OCI-LY7 (cell line): ENCODE measurements at regions not wholly inside any gene's neighbourhood (a gene's known extent, or its start where the extent isn't known, plus 50 kb on each side); places are given as distances from the start of the nearest gene placed in this dataset.

Source experiments
- BruUV-seq: library from RNA; stranded (reverse); fragments of 400-500 nt; replicated peaks from 2 replicates; lab custom pipeline; 2021; lab: Mats Ljungman, UMichigan
- CTCF ChIA-PET: fragments of 300-600 bp; sonication (Branson Sonifier 250); formaldehyde crosslinking; loops from one replicate; lab custom pipeline; 2022; ENCODE audit warnings: antibody characterized with exemption; ENCODE audit not compliant: unreplicated experiment; lab: Charles Lee
- POLR2A ChIA-PET: fragments of 300-600 bp; sonication (Branson Sonifier 250); formaldehyde crosslinking; loops from one replicate; lab custom pipeline; 2022; ENCODE audit warnings: antibody characterized with exemption; lab: Charles Lee
- DNase-seq: peaks from one replicate; pipeline ENCODE4 v3.0.0-alpha.2; 2015; ENCODE audit warnings: low spot score
- H2AFZ ChIP-seq: fragments of 200-600 bp; sonication (generic), shearing (Covaris generic); 2 replicates; pipeline ENCODE4 v1.6.1; 2014; ENCODE audit warnings: mild to moderate bottlenecking, antibody characterized with exemption, low read length, moderate library complexity
- H3K27ac ChIP-seq: fragments of 200-600 bp; sonication (generic); 2 replicates; pipeline ENCODE4 v1.5.1; 2014; ENCODE audit warnings: mixed run types, low read depth, mild to moderate bottlenecking, moderate library complexity, low read length, inconsistent platforms; ENCODE audit not compliant: poor library complexity, severe bottlenecking
- H3K36me3 ChIP-seq: fragments of 200-600 bp; sonication (generic); 2 replicates; pipeline ENCODE4 v1.6.1; 2014; ENCODE audit warnings: mild to moderate bottlenecking, antibody characterized with exemption, low read length, moderate library complexity, mixed read lengths; ENCODE audit not compliant: insufficient read depth
- H3K4me1 ChIP-seq: fragments of 200-600 bp; sonication (generic); 2 replicates; pipeline ENCODE4 v1.5.1; 2014; ENCODE audit warnings: mild to moderate bottlenecking, low read length; ENCODE audit not compliant: insufficient read depth, poor library complexity, severe bottlenecking
- H3K4me2 ChIP-seq: fragments of 200-600 bp; sonication (generic); 2 replicates; pipeline ENCODE4 v1.6.1; 2014; ENCODE audit warnings: mild to moderate bottlenecking, low read length
- H3K4me3 ChIP-seq: fragments of 200-600 bp; sonication (generic); 2 replicates; pipeline ENCODE4 v1.5.1; 2014; ENCODE audit warnings: mild to moderate bottlenecking, low read depth, low read length; ENCODE audit not compliant: poor library complexity, severe bottlenecking
- H3K79me2 ChIP-seq: fragments of 200-600 bp; sonication (generic); 2 replicates; pipeline ENCODE4 v1.6.1; 2016; ENCODE audit warnings: low read depth, mild to moderate bottlenecking, low read length, moderate library complexity, mixed read lengths; ENCODE audit not compliant: insufficient read depth
- H3K9me2 ChIP-seq: fragments of 200-600 bp; sonication (generic); 2 replicates; pipeline ENCODE4 v1.6.1; 2016; ENCODE audit warnings: mild to moderate bottlenecking, low read length, mixed read lengths; ENCODE audit not compliant: insufficient read depth
- H3K9me3 ChIP-seq: fragments of 200-600 bp; sonication (generic); 2 replicates; pipeline ENCODE4 v1.6.1; 2014; ENCODE audit warnings: mild to moderate bottlenecking, mixed run types, low read length, mixed read lengths
- H4K20me1 ChIP-seq: fragments of 200-600 bp; sonication (generic); 2 replicates; pipeline ENCODE4 v1.6.1; 2014; ENCODE audit warnings: mild to moderate bottlenecking, antibody characterized with exemption, low read length, moderate library complexity, mixed read lengths; ENCODE audit not compliant: insufficient read depth
- EZH2phosphoT487 ChIP-seq: fragments of 200-600 bp; sonication (generic); IDR thresholded peaks from 2 replicates; pipeline ENCODE4 v1.6.1; 2018; ENCODE audit warnings: low read depth, borderline replicate concordance, mild to moderate bottlenecking, mixed run types, antibody characterized with exemption, low read length, moderate library complexity, mixed read lengths
- intact Hi-C: fragments of 100-400 bp; cut with micrococcal nuclease; formaldehyde crosslinking; loops from one replicate; pipeline ENCODE4 v1.10.0; 2022; ENCODE audit not compliant: unreplicated experiment
- TF ChIP-seq, protein P1 (sequence below): fragments of 200-600 bp; sonication (generic); conservative IDR thresholded peaks from 2 replicates; pipeline ENCODE4 v1.5.1; 2014; ENCODE audit warnings: mild to moderate bottlenecking, antibody characterized with exemption, low read length, moderate library complexity, mixed read lengths

DNA sequence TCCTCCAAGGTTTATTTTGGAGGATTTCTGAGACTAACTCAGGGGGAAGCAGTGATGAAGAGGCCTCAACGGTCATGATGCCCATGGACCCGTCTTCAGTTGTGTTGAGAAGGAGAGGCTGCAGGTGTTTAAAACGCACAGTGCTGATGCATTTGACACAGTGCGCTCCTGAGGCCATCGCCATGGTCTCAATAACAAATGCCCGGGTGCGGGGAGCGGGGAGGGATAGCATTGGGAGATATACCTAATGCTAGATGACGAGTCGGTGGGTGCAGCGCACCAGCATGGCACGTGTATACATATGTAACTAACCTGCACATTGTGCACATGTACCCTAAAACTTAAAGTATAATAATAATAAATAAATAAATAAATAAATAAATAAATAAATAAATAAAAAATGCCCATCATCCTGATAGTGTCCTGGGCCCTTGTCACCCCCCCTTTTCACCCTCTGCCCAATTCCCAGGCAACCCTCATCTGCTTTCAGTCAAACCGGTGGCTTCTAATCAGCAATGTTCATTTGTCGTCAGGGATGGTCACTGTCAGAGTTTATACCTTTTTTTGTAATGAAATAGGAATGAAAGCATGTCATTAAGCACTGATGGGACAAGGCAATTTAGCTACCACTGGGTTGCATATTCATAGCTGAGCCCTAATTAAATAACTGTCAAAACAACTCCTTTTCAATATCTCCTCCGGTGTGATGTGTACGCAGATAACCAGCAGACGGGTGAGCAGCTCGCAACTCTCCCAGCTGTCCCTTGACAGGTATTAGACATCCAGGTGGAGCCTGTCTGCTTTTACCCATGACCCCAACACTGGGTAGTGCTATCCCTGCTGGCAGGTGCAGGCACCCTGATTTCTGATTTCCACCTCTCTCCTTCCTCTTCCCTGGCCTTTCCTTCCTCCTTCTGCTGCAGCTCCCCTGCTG lies 95.9 kb downstream of the KCNF1 start:
- Histone ChIP-seq H3K36me3 (no peaks in the 10 kb centered on the region), H3K4me1 (no peaks in the 10 kb centered on the region), H3K79me2 (no peaks in the 10 kb centered on the region), H3K27ac (no peak overlapping the region), H2AFZ (no peak overlapping the region), H3K4me3 (no peak overlapping the region), H3K4me2 (no peak overlapping the region), H3K9me2 (no peaks in the 10 kb centered on the region), H4K20me1 (no peaks in the 10 kb centered on the region), H3K9me3 (no peaks in the 10 kb centered on the region)
- intact Hi-C loops = no loop called here
- BruUV-seq = no TSS peak
- ChIA-PET POLR2A (interaction anchor here (1.1 kb wide), 1 partner anchor 192 kb away, joined by 4 read pairs; no protein-coding TSS in a partner anchor), CTCF (no interaction called here)
- no peak for DNase-seq
- TF ChIP-seq, protein P1, sequence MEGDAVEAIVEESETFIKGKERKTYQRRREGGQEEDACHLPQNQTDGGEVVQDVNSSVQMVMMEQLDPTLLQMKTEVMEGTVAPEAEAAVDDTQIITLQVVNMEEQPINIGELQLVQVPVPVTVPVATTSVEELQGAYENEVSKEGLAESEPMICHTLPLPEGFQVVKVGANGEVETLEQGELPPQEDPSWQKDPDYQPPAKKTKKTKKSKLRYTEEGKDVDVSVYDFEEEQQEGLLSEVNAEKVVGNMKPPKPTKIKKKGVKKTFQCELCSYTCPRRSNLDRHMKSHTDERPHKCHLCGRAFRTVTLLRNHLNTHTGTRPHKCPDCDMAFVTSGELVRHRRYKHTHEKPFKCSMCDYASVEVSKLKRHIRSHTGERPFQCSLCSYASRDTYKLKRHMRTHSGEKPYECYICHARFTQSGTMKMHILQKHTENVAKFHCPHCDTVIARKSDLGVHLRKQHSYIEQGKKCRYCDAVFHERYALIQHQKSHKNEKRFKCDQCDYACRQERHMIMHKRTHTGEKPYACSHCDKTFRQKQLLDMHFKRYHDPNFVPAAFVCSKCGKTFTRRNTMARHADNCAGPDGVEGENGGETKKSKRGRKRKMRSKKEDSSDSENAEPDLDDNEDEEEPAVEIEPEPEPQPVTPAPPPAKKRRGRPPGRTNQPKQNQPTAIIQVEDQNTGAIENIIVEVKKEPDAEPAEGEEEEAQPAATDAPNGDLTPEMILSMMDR = no peak

DNA sequence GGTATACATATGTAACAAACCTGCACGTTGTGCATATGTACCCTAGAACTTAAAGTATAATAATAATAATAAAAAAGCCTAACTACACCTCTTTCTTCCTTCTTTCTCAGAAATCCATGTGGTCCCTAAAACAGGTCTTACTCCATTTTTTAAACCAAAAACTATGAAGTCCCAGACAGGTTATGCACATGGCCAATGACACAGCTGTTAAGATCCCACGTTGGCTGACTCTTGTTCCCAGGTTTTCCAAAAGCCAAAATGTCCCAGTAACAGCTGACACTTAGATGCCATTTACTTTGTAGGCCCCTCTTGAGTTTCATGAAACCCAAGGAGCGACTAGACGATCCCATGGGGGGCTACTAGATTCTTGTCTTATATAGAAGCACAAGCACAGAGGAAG lies 97.0 kb downstream of the KCNF1 start:
- H3K36me3 ChIP-seq = no peaks in the 10 kb centered on the region
- intact Hi-C loops = no loop called here
- H3K9me2 ChIP-seq = no peaks in the 10 kb centered on the region
- H3K9me3 ChIP-seq = no peaks in the 10 kb centered on the region
- H4K20me1 ChIP-seq = no peaks in the 10 kb centered on the region
- no peak for TF ChIP-seq EZH2phosphoT487
- TF ChIP-seq, protein P1 = no peak
- H3K79me2 ChIP-seq = no peaks in the 10 kb centered on the region
- no peak overlapping the region for H3K27ac ChIP-seq
- CTCF ChIA-PET = no interaction called here
- H2AFZ ChIP-seq = no peak overlapping the region
- POLR2A ChIA-PET = interaction anchor here (1.1 kb wide), 1 partner anchor 191 kb away, joined by 4 read pairs; no protein-coding TSS in a partner anchor
- DNase-seq = no peak
- BruUV-seq = no TSS peak
- H3K4me2 ChIP-seq = no peak overlapping the region
- H3K4me3 ChIP-seq = no peak overlapping the region
- H3K4me1 ChIP-seq = no peaks in the 10 kb centered on the region

DNA sequence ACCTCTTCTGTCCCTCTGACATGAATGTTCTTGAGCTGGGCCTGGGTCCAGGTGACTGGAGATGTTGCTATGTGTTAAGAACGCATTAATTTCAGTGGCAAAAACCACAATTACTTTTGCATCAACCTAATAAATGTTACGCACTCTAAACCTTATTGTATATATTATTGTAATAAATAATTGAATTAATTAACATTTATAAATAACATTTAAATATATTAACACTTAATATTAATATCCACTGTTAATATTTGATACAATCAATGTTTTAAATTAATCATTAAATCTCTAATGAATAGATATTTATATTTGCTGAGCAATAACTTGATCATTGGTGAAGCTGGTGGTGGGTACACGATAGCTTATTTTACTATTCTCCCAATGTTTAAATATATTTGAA lies 97.4 kb downstream of the KCNF1 start:
- POLR2A ChIA-PET = no interaction called here
- no TSS peak for BruUV-seq

More for the DNA sequence above, 97.4 kb downstream of the KCNF1 start:
- Histone ChIP-seq H3K27ac (no peak overlapping the region), H3K9me2 (no peaks in the 10 kb centered on the region), H2AFZ (no peak overlapping the region), H3K4me1 (no peaks in the 10 kb centered on the region), H3K4me3 (no peak overlapping the region), H3K4me2 (no peak overlapping the region), H3K9me3 (no peaks in the 10 kb centered on the region), H3K36me3 (no peaks in the 10 kb centered on the region), H4K20me1 (no peaks in the 10 kb centered on the region), H3K79me2 (no peaks in the 10 kb centered on the region)
- DNase-seq = no peak
- CTCF ChIA-PET = no interaction called here
- intact Hi-C loops = no loop called here
- TF ChIP-seq, protein P1 = no peak
- TF ChIP-seq EZH2phosphoT487 = no peak
